Activated T-cell treated with anti-CD3 and anti-CD28 coated beads for 1 hour (primary cell): ENCODE measurements at regions not wholly inside any gene's neighbourhood (a gene's known extent, or its start where the extent isn't known, plus 50 kb on each side); places are given as distances from the start of the nearest gene placed in this dataset.

Experiments
- DNase-seq: peaks from one replicate; pipeline ENCODE4 v3.0.0-alpha.2; 2020; ENCODE audit warnings: low read depth

DNA sequence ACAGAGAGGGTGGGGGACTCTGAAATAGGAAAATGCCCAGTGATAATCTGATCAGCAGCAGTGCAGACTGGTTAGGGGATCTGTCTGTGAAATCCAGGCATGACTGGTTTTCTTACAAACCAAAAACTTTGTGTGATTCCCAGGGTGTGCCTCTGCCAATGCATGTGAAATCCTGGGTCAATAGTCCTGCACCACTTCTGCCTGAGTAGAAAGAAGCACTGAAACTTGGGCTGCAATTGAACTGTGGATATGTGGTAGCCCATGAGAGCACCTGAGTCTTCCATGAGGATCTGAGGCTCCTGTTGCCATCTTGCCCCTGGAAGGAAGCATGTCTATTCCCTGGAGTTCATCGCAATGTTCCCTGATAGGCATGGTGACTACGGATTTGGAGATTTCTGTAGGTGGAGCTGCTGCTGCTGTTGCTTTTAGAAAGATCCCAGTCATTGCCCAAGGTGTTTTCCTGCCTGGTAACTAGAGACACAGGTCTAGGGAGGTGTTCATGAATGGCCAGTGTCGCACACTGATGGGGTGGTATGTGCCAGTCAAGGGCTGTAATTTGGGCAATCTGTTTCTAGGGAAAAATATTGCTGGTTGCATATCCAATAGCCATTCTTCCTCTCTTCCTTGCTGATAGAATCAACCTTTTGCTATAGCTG lies 146.7 kb downstream of the CARTPT start:
- no peak for DNase-seq

DNA sequence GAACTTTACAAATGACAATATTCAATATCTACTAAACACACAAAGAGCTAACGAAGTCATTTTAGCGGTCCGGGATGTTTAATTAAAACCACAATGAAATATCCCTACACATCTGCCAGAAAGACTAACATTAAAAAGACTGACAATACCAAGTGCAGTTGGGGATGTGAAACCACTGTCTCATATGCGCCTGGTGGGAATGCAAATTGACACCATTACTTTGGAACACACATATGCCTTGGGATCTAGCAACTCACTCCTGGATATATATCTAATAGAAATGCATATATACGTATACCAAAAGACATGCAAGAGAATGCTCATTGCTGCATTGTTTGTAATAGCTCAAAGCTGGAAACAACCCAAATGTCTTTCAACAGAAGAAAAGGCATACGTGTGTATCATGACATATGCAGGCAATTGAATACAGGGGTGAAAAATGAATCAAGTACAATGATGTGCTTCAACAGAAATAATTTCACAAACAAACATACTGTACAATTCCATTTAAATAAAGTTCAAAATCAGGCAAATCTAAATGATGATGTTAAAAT lies 153.3 kb downstream of the CARTPT start:
- DNase-seq = no peak

- no peak for DNase-seq
Observed at GRCh38 chr5:71873191-71873591, 154.1 kb downstream of the CARTPT start.

DNA sequence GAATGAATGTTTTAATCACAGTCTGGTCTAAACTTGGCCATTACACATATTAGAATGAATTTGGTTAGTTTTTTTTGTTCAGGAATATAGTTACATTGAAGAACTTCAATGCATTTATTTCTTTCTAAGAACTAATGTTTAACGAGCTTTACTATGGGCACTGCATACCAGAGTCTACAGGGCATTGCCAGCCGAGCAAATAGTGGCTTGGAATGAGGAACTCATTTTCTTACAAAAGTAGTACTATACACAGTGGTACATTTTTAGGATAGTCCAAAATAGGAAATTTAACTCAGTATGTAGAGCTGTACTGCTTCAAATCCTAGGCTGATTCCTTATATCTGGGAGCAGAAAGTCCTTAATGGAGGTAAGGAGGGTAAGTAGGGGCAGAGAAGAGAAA lies 155.4 kb downstream of the CARTPT start:
- DNase-seq = no peak

DNA sequence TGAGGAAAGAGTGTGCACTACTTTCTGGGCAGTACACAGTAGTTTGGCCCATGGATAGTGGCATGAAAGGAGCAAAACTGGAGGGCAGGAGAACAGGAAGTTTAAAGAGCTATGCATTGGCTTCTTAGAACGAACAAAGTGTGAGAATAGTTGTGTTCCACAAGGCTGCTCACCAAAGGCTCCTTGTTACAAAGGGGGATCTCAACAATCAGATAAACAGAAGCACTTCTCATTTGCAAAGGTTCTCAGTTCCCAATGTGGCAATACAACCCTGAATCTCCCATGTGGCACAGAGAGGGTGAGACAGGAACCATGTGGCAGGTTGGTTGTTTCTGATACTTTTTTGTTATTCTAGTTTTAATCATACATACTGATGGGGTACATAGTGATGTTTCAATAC lies 158.4 kb downstream of the CARTPT start:
- no peak for DNase-seq

- no peak for DNase-seq
Observed at GRCh38 chr5:71880536-71880935, 161.5 kb downstream of the CARTPT start.

DNA sequence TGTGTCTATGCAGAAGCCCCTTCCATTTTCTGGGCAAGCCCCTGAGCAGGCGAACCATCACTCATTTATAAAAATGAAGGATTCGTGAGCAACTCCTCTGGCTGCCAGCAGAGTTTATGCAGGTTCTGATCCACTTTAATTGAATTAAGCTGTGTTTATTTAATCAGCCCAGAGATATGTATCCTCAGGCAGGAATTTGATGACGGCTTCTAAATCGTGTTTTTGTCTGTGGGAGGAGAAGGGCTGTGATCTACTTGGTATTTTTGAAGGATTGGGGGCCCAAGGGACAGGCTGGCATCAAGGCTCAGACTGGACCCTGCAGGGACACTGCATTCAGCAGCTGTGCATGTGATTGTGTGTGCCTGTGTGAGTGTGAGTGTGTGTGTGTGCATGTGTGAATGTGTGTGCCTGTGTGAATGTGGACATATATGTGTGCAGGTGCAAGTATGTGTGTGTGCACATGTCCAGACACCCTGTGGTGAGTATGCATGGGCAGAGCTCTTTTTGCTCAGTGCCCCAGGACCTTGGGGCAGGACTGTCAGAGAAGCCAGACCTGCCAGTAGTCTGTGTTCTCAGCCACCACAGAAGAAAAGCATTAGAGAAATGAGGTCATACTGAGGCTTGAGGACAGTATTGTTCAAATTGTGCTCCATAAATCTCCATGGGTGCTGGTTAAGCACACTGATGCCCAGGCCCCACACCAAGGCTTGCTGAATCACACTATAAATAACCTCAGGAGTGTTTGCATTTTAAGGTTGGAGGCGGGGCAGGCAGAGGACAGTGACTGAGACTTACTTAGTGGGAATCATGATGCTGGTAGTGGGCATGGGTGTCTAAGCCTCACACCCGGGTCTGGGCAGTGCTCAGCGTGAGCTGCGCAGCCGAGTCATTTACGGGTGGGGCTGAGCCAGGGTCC lies 164.0 kb downstream of the CARTPT start:
- DNase-seq = no peak

- DNase-seq = no peak
Observed at GRCh38 chr5:71883742-71884103, 164.6 kb downstream of the CARTPT start.

DNA sequence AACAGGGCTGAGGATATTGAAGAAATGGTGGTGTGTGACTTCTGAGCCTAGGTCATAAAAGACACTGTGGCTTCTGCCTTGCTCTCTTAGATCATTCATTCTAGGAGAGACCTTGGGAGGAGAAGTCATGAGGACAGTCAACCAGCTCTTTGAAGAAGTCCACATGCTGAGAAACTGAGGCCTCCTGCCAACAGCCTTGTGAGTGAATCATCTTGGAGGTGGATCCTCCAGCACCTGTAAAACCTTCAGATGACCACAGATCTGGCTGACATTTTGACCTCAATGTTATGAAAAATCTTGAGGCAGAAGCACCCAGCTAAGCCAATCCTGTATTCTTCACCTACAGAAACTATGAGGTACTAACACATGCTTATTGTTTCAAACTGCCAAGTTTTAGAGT lies 165.9 kb downstream of the CARTPT start:
- DNase-seq = no peak

DNA sequence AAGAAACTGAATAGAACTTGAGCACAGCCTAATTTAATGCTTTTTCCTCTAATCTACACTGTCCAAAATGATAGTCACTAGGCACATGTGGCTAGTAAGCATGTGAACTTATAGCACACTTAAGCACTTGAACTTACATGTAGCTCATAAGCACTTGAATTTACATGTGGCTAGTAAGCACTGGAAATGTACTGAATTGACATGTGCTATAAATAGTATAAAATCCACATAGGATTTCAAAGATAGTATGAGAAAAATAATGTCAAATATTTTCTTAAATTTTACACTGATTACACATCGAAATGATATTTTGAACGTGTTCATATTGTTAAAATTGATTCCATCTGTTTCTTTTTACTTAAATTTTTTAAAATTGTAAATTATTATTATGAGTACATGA lies 167.3 kb downstream of the CARTPT start:
- DNase-seq = no peak

DNA sequence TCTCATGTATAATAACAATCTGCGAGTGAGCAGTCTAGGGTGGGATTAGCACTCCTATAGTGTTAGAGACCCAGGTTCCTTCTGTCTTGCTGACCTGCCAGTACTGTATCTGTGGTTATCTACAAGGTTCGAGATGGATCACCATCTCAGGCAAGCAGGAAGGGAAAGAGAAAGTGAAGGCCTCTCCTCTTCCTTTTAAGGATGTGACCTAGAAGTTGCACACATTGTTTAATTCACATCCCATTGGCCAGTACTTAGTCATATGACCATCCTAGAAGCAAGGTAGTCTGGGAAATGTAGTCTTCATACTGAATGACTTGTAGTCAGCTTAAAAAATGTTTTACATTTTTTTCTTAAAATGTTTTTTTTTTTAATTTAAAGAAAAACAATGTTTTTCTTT lies 168.6 kb downstream of the CARTPT start:
- DNase-seq = no peak

- DNase-seq = no peak
Observed at GRCh38 chr5:71891406-71891805, 172.3 kb downstream of the CARTPT start.

DNA sequence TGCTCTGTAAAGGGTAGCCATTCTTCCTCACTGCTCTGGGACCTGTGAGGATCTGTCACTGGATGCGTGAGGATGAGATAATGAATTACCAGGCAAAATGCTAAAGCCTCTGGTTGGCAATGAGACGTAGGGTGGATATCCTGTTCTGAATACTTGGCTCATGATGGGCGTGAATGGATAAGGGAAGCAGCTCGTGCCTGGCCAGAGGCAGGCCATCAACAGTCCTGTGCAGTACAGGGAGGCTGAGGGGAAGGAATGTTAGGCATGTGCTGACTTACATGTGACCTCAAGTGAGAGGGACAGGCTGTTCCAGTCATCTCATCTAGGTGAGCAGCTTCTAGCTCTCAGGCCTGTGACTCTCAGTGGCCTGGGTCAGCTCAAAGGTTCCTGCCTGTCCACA lies 172.8 kb downstream of the CARTPT start:
- DNase-seq = no peak

DNA sequence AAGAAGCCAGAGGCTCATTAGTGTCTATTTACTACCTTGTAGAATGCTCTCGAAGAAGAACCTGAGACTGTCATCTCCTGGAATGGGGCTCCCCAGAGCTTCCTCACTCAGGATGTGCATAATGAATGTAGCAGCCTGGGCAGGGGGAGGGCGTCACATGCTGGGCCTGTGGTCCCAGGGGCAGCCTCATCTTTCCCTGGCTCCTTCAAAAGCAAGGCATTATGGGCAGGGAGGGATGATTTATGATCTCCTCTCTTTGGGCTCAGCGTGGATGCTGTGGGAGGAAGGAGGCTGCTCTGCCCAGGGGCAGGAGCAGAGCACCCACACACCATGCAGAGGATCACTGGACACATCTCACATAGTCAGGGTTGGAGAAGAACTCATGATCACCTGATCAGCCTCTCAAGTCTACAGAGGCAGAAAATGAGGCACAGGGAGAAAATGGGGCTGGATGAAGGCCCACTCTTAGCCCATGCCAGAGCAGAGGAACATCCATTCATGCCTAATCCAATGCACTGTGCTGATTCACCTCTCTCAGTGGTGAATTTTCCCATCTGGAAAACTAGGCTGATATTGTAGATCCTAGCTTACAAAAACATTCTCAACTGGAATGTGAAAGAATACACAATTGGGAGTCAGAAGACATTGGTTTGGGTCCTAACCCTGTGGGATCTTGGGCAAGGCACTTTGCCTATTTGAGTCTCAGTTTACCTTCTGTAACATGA lies 173.7 kb downstream of the CARTPT start:
- no peak for DNase-seq

DNA sequence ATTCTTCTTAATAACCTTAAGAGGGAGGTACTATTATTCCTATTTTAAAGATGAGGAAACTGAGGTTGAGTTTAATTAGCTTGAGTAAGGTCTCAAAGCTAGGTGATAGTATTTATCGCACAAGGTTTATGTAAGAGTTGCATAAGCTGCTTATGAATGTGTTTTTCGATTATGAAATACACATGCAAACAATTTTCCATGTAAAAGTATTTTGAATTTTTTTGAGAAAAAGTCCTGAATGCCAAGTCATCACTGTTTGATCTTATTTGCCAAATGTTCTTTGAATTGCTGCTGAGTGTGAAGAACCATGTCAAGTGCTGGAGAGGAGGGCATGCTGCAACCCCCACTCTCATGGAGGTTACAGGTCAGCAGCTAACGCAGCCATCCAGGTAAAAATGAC lies 174.4 kb downstream of the CARTPT start:
- no peak for DNase-seq

DNA sequence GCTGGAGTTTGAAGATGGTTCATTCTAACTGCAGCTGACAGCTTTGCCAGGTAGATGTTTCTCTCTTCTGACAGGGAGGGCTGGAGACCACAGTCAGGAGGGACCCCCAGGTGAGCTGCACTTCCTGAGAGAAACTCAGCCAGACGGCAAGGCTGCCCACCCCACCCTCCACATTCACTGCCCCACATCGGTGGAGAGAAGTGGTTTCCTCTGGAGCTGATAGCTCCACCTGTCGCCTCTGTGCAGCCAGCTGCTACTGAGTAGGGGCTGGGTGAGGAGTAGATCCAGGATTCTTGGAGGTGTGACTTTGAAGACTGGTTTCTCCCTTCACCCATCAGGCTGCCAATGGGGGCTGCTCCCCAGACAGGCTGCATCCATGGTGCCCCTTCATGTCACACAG lies 175.0 kb downstream of the CARTPT start:
- no peak for DNase-seq

DNA sequence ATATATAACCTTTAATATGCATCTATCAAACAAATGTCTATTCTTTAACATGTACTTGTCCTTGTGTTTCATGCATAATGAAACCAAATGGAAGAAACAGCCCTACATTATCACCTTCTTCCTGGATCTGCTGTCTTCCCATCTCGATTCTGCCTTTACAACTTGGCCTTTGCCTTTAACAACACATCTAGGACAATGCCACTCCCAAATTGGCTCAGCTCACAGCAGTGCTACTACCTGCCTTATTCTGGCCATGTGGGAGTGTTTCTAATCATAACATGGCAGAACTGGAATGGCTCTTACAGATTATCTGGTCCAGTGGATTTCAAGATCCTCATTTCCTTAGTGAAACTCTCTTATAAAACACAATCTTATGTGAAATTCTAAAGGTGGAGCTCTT lies 176.5 kb downstream of the CARTPT start:
- DNase-seq = no peak

DNA sequence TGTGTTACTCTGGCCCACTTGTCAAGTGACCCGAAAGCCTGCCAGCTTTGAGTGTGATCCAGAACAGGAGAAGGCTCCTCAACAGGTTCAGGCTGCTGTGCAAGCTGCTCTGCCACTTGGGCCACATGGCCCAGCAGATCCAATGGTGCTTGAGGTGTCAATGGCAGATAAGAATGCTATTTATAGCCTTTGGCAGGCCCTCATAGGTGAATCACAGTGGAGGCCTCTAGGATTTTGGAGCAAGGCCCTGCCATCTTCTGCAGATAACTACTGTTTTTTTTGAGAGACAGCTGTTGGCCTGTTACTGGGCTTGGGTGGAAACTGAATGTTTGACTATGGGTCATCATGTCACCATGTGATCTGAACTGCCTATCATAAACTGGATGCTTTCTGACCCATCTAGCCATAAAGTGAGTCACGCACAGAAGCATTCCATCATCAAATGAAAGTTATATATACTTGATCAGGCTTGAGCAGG lies 180.8 kb downstream of the CARTPT start:
- no peak for DNase-seq

- no peak for DNase-seq
Observed at GRCh38 chr5:71903808-71904207, 184.7 kb downstream of the CARTPT start.

- no peak for DNase-seq
Observed at GRCh38 chr5:71904852-71905251, 185.8 kb downstream of the CARTPT start.

DNA sequence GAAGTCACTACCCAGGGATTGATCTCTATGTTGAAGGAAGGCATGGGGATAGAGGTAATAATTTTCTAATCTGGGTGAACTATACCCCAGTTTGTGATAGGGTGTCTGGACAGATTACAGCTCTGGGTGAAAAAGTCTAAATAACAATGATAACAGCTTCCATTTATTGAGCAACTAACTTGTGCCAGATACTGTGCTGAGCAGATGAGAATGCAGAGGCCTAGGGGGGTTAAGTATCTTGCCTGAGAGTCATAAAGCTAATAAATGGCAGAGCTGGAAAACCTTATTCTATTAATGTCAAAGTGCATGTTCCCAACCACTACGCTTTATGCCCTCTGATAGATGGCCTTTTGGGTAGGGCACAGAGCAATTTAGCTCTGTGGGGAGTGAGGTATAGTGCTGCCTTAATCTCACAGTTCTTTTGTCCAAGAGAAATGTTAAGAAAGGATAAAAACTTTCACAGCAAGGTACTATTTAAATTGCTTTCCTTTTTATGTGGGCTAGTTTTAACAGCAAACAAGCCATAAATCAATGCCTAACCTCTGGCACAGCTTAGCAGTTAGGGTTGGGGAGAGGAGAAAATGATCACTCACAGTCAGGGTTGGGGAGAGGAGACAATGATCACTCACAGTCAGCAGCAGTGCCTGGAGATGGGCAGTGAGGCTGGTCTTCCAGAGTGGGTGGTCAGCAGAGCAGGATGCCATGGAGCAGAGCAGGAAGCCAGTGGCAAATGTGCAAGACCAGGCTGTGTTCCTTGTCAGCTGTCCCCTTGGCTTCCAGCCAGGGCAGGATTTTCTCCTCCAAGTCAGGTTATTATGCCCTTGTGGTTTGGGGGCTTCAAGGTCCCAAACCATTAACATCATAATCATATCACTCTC lies 187.0 kb downstream of the CARTPT start:
- no peak for DNase-seq
